ENCODE measurements at regions not wholly inside any gene's neighbourhood (a gene's known extent, or its start where the extent isn't known, plus 50 kb on each side); places are given as distances from the start of the nearest gene placed in this dataset.
A peak's percentile ranks its signal among the peaks of the same experiment; 100 is the strongest.

- Mint-ChIP-seq H3K9me3 (no peaks in the 10 kb centered on the region), H3K27ac (no peak overlapping the region), H3K36me3 (ENCODE audit: low read depth) (no peaks in the 10 kb centered on the region), H3K4me3 (no peak overlapping the region), H3K27me3 (ENCODE audit: insufficient read depth, low read depth, poor library complexity) (no peaks in the 10 kb centered on the region), H3K4me1 (no peaks in the 10 kb centered on the region)
- Histone ChIP-seq H3K4me2 (no peak overlapping the region), H3K27ac (ENCODE audit: low read depth) (no peak overlapping the region), H3F3A (replicated peaks; ENCODE audit: low read depth) (no peaks in the 10 kb centered on the region), H3K4me3 (no peak overlapping the region), H2AFZ (no peak overlapping the region), H4K20me1 (replicated peaks; ENCODE audit: insufficient read depth) (no peaks in the 10 kb centered on the region), H3K27me3 (ENCODE audit: insufficient read depth) (no peaks in the 10 kb centered on the region), H3K9me2 (ENCODE audit: insufficient read depth) (no peaks in the 10 kb centered on the region), H3K79me2 (replicated peaks; ENCODE audit: insufficient read depth) (no peaks in the 10 kb centered on the region), H3K36me3 (ENCODE audit: insufficient read depth) (no peaks in the 10 kb centered on the region), H3K4me1 (ENCODE audit: insufficient read depth) (no peaks in the 10 kb centered on the region)
- DNase-seq (ENCODE audit: low spot score): no peak
- ATAC-seq: no peak
- no peak for TF ChIP-seq STAT1 (IDR thresholded peaks at IDR 0.05; ENCODE audit: unreplicated experiment)
These were observed 433.3 kb downstream of the GPAM start for GRCh38 chr10:111750165-111750849.

DNA sequence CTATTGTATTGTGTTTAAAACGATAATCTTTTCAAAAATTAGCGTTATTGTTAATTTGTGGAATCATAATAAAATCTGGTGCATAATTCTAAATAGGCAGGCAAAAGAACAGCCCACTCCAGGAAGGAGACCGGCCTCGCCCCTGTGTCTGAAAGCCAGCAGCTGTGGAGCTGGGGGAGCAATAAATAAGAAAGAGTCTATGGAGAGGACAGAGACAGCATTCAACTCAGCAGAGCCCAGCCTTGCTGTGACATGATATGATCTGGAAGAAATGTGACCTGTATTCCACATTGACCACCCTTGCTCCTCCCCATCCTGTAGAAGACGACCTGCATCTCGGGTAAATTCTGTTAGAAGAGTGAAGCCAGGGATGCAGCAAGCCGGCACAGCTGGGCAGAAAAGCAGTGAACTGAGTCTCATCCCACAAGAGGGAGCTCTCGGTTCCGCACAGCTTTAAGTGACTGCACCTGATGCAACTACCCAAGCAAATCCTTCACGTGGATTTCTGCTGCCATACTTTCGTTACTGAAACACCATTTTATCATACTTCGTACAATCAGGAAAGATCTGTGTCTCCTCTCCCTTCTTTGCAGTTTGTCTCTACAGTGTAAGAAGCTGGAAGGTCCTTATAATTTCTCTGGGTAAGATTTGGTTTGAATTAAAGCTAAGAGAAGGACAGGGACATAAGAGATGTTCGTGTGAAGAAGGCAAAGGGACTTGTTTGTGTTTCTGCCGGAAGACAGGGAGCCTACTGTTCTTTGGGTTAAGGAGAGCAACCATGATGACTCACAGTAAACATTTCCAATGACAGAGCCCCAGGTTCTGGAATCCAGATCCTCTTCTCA lies 427.1 kb downstream of the GPAM start:
- Histone ChIP-seq H3F3A (replicated peaks; ENCODE audit: low read depth) (no peaks in the 10 kb centered on the region), H2AFZ (peak overlapping the region; percentile 79; the same call in 1 of the 2 replicates), H3K9me2 (ENCODE audit: insufficient read depth) (0 out of 2 replicates have a peak, but pooled peaks cover 7% of the 10 kb centered on the region), H3K4me1 (ENCODE audit: insufficient read depth) (no peaks in the 10 kb centered on the region), H3K4me2 (no peak overlapping the region), H3K4me3 (no peak overlapping the region), H3K27me3 (ENCODE audit: insufficient read depth) (no peaks in the 10 kb centered on the region), H3K27ac (ENCODE audit: low read depth) (no peak overlapping the region), H4K20me1 (replicated peaks; ENCODE audit: insufficient read depth) (no peaks in the 10 kb centered on the region), H3K36me3 (ENCODE audit: insufficient read depth) (no peaks in the 10 kb centered on the region), H3K79me2 (replicated peaks; ENCODE audit: insufficient read depth) (no peaks in the 10 kb centered on the region)
- H3K27ac Mint-ChIP-seq: peak overlapping the region; percentile 1; the same call in 1 of the 2 replicates
- H3K4me1 Mint-ChIP-seq: no peaks in the 10 kb centered on the region; the same call in 2 of the 3 replicates
- H3K27me3 Mint-ChIP-seq (ENCODE audit: insufficient read depth, low read depth, poor library complexity): peaks cover 2% of the 10 kb centered on the region
- H3K36me3 Mint-ChIP-seq (ENCODE audit: low read depth): no peaks in the 10 kb centered on the region
- no peak overlapping the region for H3K4me3 Mint-ChIP-seq
- ATAC-seq (peak; percentile 97), DNase-seq (ENCODE audit: low spot score) (peak; percentile 87)
- TF ChIP-seq CREB1 (CRISPR knock-in tag; IDR thresholded peaks at IDR 0.05; ENCODE audit: low read depth) (no peak), CTCF (conservative IDR thresholded peaks at IDR 0.05; ENCODE audit: low read depth in 2 of 2) (peak; percentile 68 to 93)
- no peaks in the 10 kb centered on the region for H3K9me3 Mint-ChIP-seq

- Histone ChIP-seq H3K9me2 (ENCODE audit: insufficient read depth) (0 out of 2 replicates have a peak, but pooled peaks cover 11% of the 10 kb centered on the region), H3K4me3 (no peak overlapping the region), H3K4me2 (no peak overlapping the region), H3K27ac (ENCODE audit: low read depth) (no peak overlapping the region), H3K79me2 (replicated peaks; ENCODE audit: insufficient read depth) (no peaks in the 10 kb centered on the region), H4K20me1 (replicated peaks; ENCODE audit: insufficient read depth) (no peaks in the 10 kb centered on the region), H2AFZ (no peak overlapping the region), H3K36me3 (ENCODE audit: insufficient read depth) (no peaks in the 10 kb centered on the region), H3F3A (replicated peaks; ENCODE audit: low read depth) (no peaks in the 10 kb centered on the region), H3K27me3 (ENCODE audit: insufficient read depth) (no peaks in the 10 kb centered on the region), H3K4me1 (ENCODE audit: insufficient read depth) (no peaks in the 10 kb centered on the region)
- Mint-ChIP-seq H3K27me3 (ENCODE audit: insufficient read depth, low read depth, poor library complexity) (peaks cover 4% of the 10 kb centered on the region), H3K9me3 (no peaks in the 10 kb centered on the region), H3K27ac (no peak overlapping the region), H3K4me3 (no peak overlapping the region), H3K36me3 (ENCODE audit: low read depth) (no peaks in the 10 kb centered on the region), H3K4me1 (no peaks in the 10 kb centered on the region; the same call in 2 of the 3 replicates)
- no peak for DNase-seq (ENCODE audit: low spot score)
- no peak for ATAC-seq
- no peak for TF ChIP-seq ZNF462 (CRISPR knock-in tag; IDR thresholded peaks at IDR 0.05)
These were observed 425.0 kb downstream of the GPAM start for GRCh38 chr10:111758593-111758992.
